H9 (cell line): ENCODE measurements at regions not wholly inside any gene's neighbourhood (a gene's known extent, or its start where the extent isn't known, plus 50 kb on each side); places are given as distances from the start of the nearest gene placed in this dataset.

Experiments used
- DNase-seq: peaks from one replicate; pipeline ENCODE4 v3.0.0-alpha.2; 2017
- H2AFZ ChIP-seq: one replicate; pipeline ENCODE4 v1.6.1; 2013; ENCODE audit warnings: mild to moderate bottlenecking, low read length, control low read depth, moderate library complexity
- H2AK5ac ChIP-seq: 2 replicates; pipeline ENCODE4 v1.6.1; 2013; ENCODE audit warnings: low read length, control low read depth, mixed read lengths; ENCODE audit not compliant: insufficient read length
- H2BK120ac ChIP-seq: one replicate; pipeline ENCODE4 v1.6.1; 2013; ENCODE audit warnings: low read depth, mild to moderate bottlenecking, low read length, control low read depth, inconsistent platforms; ENCODE audit not compliant: poor library complexity, severe bottlenecking
- H2BK12ac ChIP-seq: 2 replicates; pipeline ENCODE4 v1.6.1; 2013; ENCODE audit warnings: low read length, control low read depth, mixed read lengths, low read depth; ENCODE audit not compliant: insufficient read length
- H2BK15ac ChIP-seq: 2 replicates; pipeline ENCODE4 v1.6.1; 2013; ENCODE audit warnings: low read depth, low read length, control low read depth
- H2BK20ac ChIP-seq: one replicate; pipeline ENCODE4 v1.6.1; 2013; ENCODE audit warnings: low read depth, mild to moderate bottlenecking, low read length, control low read depth, inconsistent platforms; ENCODE audit not compliant: poor library complexity, severe bottlenecking
- H2BK5ac ChIP-seq: 2 replicates; pipeline ENCODE4 v1.6.1; 2013; ENCODE audit warnings: low read length, control low read depth, mixed read lengths; ENCODE audit not compliant: insufficient read length
- H3K14ac ChIP-seq: 2 replicates; pipeline ENCODE4 v1.6.1; 2013; ENCODE audit warnings: low read length, control low read depth; ENCODE audit not compliant: insufficient read depth
- H3K18ac ChIP-seq: 2 replicates; pipeline ENCODE4 v1.6.1; 2013; ENCODE audit warnings: low read depth, mild to moderate bottlenecking, mixed read lengths, low read length, control low read depth; ENCODE audit not compliant: insufficient read length
- H3K23ac ChIP-seq: 2 replicates; pipeline ENCODE4 v1.6.1; 2013; ENCODE audit warnings: low read length, control low read depth, mixed read lengths, low read depth; ENCODE audit not compliant: insufficient read length
- H3K23me2 ChIP-seq: 2 replicates; pipeline ENCODE4 v1.6.1; 2013; ENCODE audit warnings: low read depth, mild to moderate bottlenecking, mixed read lengths, low read length, control low read depth; ENCODE audit not compliant: insufficient read length, poor library complexity, severe bottlenecking
- H3K27ac ChIP-seq: 2 replicates; pipeline ENCODE4 v1.5.1; 2013; ENCODE audit warnings: low read length, control low read depth, mixed read lengths, low read depth; ENCODE audit not compliant: insufficient read length
- H3K27me3 ChIP-seq: 2 replicates; pipeline ENCODE4 v1.6.1; 2013; ENCODE audit warnings: low read length, control low read depth, inconsistent platforms; ENCODE audit not compliant: insufficient read depth
- H3K4ac ChIP-seq: 2 replicates; pipeline ENCODE4 v1.6.1; 2013; ENCODE audit warnings: low read depth, mild to moderate bottlenecking, control low read depth, inconsistent platforms, low read length, moderate library complexity
- H3K4me1 ChIP-seq: 2 replicates; pipeline ENCODE4 v1.6.1; 2013; ENCODE audit warnings: low read length, control low read depth, inconsistent platforms; ENCODE audit not compliant: insufficient read depth
- H3K4me2 ChIP-seq: 2 replicates; pipeline ENCODE4 v1.6.1; 2013; ENCODE audit warnings: low read length, control low read depth, mixed read lengths; ENCODE audit not compliant: insufficient read length, insufficient read depth
- H3K56ac ChIP-seq: 2 replicates; pipeline ENCODE4 v1.6.1; 2013; ENCODE audit warnings: low read depth, mild to moderate bottlenecking, mixed read lengths, low read length, control low read depth; ENCODE audit not compliant: insufficient read length
- H3K79me1 ChIP-seq: 2 replicates; pipeline ENCODE4 v1.6.1; 2013; ENCODE audit warnings: low read depth, mild to moderate bottlenecking, moderate library complexity, low read length, control low read depth, inconsistent platforms; ENCODE audit not compliant: insufficient read depth, poor library complexity, severe bottlenecking
- H3K79me2 ChIP-seq: 2 replicates; pipeline ENCODE4 v1.6.1; 2013; ENCODE audit warnings: low read length, control low read depth, inconsistent platforms; ENCODE audit not compliant: insufficient read depth
- H3K9ac ChIP-seq: 2 replicates; pipeline ENCODE4 v1.6.1; 2013; ENCODE audit warnings: low read length, control low read depth, mixed read lengths; ENCODE audit not compliant: insufficient read length; ENCODE audit errors: extremely low read depth
- H3K9me3 ChIP-seq: one replicate; pipeline ENCODE4 v1.6.1; 2013; ENCODE audit warnings: low read depth, low read length, inconsistent platforms; ENCODE audit not compliant: control insufficient read depth
- H3T11ph ChIP-seq: one replicate; pipeline ENCODE4 v1.6.1; 2013; ENCODE audit warnings: mild to moderate bottlenecking, low read length, control low read depth, inconsistent platforms
- H4K20me1 ChIP-seq: one replicate; pipeline ENCODE4 v1.6.1; 2013; ENCODE audit not compliant: control insufficient read depth, insufficient read length, insufficient read depth
- H4K5ac ChIP-seq: 2 replicates; pipeline ENCODE4 v1.6.1; 2013; ENCODE audit warnings: low read depth, mild to moderate bottlenecking, mixed read lengths, low read length, control low read depth; ENCODE audit not compliant: insufficient read length
- H4K8ac ChIP-seq: replicated peaks from 2 replicates; pipeline ENCODE4 v1.6.1; 2013; ENCODE audit warnings: low read length, control low read depth, mixed read lengths, low read depth; ENCODE audit not compliant: insufficient read length
- H4K91ac ChIP-seq: 2 replicates; pipeline ENCODE4 v1.6.1; 2013; ENCODE audit warnings: low read depth, mild to moderate bottlenecking, moderate library complexity, mixed read lengths, low read length, control low read depth; ENCODE audit not compliant: insufficient read length
- H3K27ac Mint-ChIP-seq, 3 experiments: 2 replicates in 2 of 3; 3 replicates in 1 of 3; pipeline ENCODE4 v1.8.0; 2020 to 2021; ENCODE audit warnings: mixed read lengths in 3 of 3, mild to moderate bottlenecking in 1 of 3, moderate library complexity in 1 of 3
- H3K27me3 Mint-ChIP-seq: 2 replicates; pipeline ENCODE4 v1.8.0; 2021; ENCODE audit warnings: low read depth, mild to moderate bottlenecking, moderate library complexity, mixed read lengths
- H3K36me3 Mint-ChIP-seq, 3 experiments: 2 replicates in 2 of 3; 3 replicates in 1 of 3; pipeline ENCODE4 v1.8.0; 2020 to 2021; ENCODE audit warnings: low read depth in 3 of 3, mixed read lengths in 3 of 3; ENCODE audit not compliant: insufficient read depth in 1 of 3
- H3K4me1 Mint-ChIP-seq, 2 experiments: 2 replicates each; pipeline ENCODE4 v1.8.0; 2020; ENCODE audit warnings: mixed read lengths in 2 of 2
- H3K4me3 Mint-ChIP-seq, 2 experiments: 2 replicates in 1 of 2; 3 replicates in 1 of 2; pipeline ENCODE4 v1.8.0; 2020 to 2021; ENCODE audit warnings: mild to moderate bottlenecking in 2 of 2, mixed read lengths in 2 of 2, moderate library complexity in 1 of 2
- H3K9me3 Mint-ChIP-seq, 2 experiments: 2 replicates in 1 of 2; 3 replicates in 1 of 2; pipeline ENCODE4 v1.8.0; 2020; ENCODE audit warnings: mild to moderate bottlenecking in 2 of 2, mixed read lengths in 2 of 2, moderate library complexity in 1 of 2
- CTCF ChIP-seq: fragments of 200-600 bp; sonication (generic); conservative IDR thresholded peaks from 3 replicates; pipeline ENCODE4 v1.8.0; 2021; ENCODE audit warnings: antibody characterized with exemption, mild to moderate bottlenecking
- WGBS: extraction: QIAGEN DNeasy Blood & Tissue Kit; methylation state at CpG from one replicate; pipeline ENCODE4 v1.1.7; 2013; ENCODE audit warnings: missing lambda C conversion rate, low lambda C conversion rate, mixed read lengths; ENCODE audit not compliant: insufficient read length; ENCODE audit errors: extremely low coverage; 5-methylcytosine and 5-hydroxymethylcytosine counted together

- no peak overlapping the region for H2BK5ac ChIP-seq
- no peak overlapping the region for H3K4ac ChIP-seq
- no peak for TF ChIP-seq CTCF
- Mint-ChIP-seq H3K27me3 (no peaks in the 10 kb centered on the region), H3K4me3 (no peak overlapping the region), H3K27ac (no peak overlapping the region), H3K4me1 (no peaks in the 10 kb centered on the region), H3K36me3 (no peaks in the 10 kb centered on the region), H3K9me3 (no peaks in the 10 kb centered on the region)
- H3K4me1 ChIP-seq, result no peaks in the 10 kb centered on the region
- no peak for DNase-seq
- no peak overlapping the region for H2BK120ac ChIP-seq
- H2BK20ac ChIP-seq, result no peak overlapping the region
- no peaks in the 10 kb centered on the region for H3K79me2 ChIP-seq
- H4K8ac ChIP-seq, result no peak overlapping the region
- H2AFZ ChIP-seq, result no peak overlapping the region
- WGBS, result no CpG with 5 or more reads among the region's 3 CpGs
- no peaks in the 10 kb centered on the region for H3K79me1 ChIP-seq
- no peak overlapping the region for H3K27ac ChIP-seq
- H3K23ac ChIP-seq, result no peak overlapping the region
- H3K56ac ChIP-seq, result no peak overlapping the region
- H3K9me3 ChIP-seq, result no peaks in the 10 kb centered on the region
- no peak overlapping the region for H4K5ac ChIP-seq
- H3K27me3 ChIP-seq, result no peaks in the 10 kb centered on the region
- H3K9ac ChIP-seq, result no peak overlapping the region
- H4K20me1 ChIP-seq, result no peaks in the 10 kb centered on the region
- H3K23me2 ChIP-seq, result no peaks in the 10 kb centered on the region
- no peak overlapping the region for H2BK12ac ChIP-seq
- no peak overlapping the region for H3K18ac ChIP-seq
- no peak overlapping the region for H3T11ph ChIP-seq
- no peak overlapping the region for H3K4me2 ChIP-seq
- no peak overlapping the region for H3K14ac ChIP-seq
- no peak overlapping the region for H4K91ac ChIP-seq
- H2AK5ac ChIP-seq, result no peak overlapping the region
- H2BK15ac ChIP-seq, result no peak overlapping the region
Measured at GRCh38 chr4:11727903-11728564, 299.3 kb upstream of the HS3ST1 start.
